HepG2 (cell line): ENCODE measurements at regions not wholly inside any gene's neighbourhood (a gene's known extent, or its start where the extent isn't known, plus 50 kb on each side); places are given as distances from the start of the nearest gene placed in this dataset.

Experiments used
- ATAC-seq: fragments of 200-7000 bp; cut with Tn5 transposase; 3 replicates; pipeline ENCODE4 v1.9.1; 2020; ENCODE audit warnings: mild to moderate bottlenecking, moderate library complexity
- BruUV-seq: library from RNA; stranded (reverse); fragments of 400-500 nt; replicated peaks from 2 replicates; lab custom pipeline; 2021; lab: Mats Ljungman, UMichigan
- CTCF ChIA-PET: fragments of 300-600 bp; formaldehyde crosslinking; extraction: SDS; loops from one replicate; lab custom pipeline; 2021; ENCODE audit warnings: low total read pairs, inconsistent platforms, low intra/inter-chr PET ratio; lab: Yijun Ruan, JAX
- POLR2A ChIA-PET: fragments of 350-600 bp; sonication (Branson Sonifier 250); formaldehyde crosslinking; loops from one replicate; lab custom pipeline; 2020; ENCODE audit warnings: antibody characterized with exemption, inconsistent platforms; lab: Yijun Ruan, JAX
- DNase-seq: peaks from one replicate; pipeline ENCODE4 v3.0.0-alpha.2; 2015; ENCODE audit warnings: low spot score
- FAIRE-seq: peaks from 3 replicates; lab custom pipeline; 2011; peaks lifted over from hg19 to GRCh38; lab: Jason Lieb, UNC
- H2AFZ ChIP-seq: one replicate; pipeline ENCODE4 v1.6.1; 2011; ENCODE audit warnings: low read length, inconsistent platforms
- H3K27ac ChIP-seq: fragments of 300-600 bp; 3 replicates; pipeline ENCODE4 v1.8.0; 2011; ENCODE audit warnings: mixed run types, mild to moderate bottlenecking, mixed read lengths, low read length, inconsistent platforms; ENCODE audit not compliant: insufficient read depth; ENCODE audit errors: extremely low read length
- H3K27me3 ChIP-seq, 2 experiments: fragments of 200-600 bp in 1 of 2; 2 replicates in 1 of 2; 3 replicates in 1 of 2; pipeline versions ENCODE4 v1.6.0 to v1.8.0; 2011; ENCODE audit warnings: low read length in 2 of 2, mild to moderate bottlenecking in 2 of 2, moderate library complexity in 2 of 2, inconsistent platforms in 1 of 2; ENCODE audit not compliant: insufficient read depth in 2 of 2, control insufficient read depth in 1 of 2
- H3K36me3 ChIP-seq, 2 experiments: fragments of 200-600 bp in 1 of 2; replicated peaks in 1 of 2; 2 replicates in 1 of 2; 3 replicates in 1 of 2; pipeline versions ENCODE4 v1.5.1 to v1.8.0; 2011; ENCODE audit warnings: low read length in 2 of 2, inconsistent platforms in 1 of 2; ENCODE audit not compliant: insufficient read depth in 2 of 2, control insufficient read depth in 1 of 2
- H3K4me1 ChIP-seq: 2 replicates; pipeline ENCODE4 v1.5.1; 2012; ENCODE audit warnings: low read length, inconsistent platforms; ENCODE audit not compliant: insufficient read depth
- H3K4me2 ChIP-seq: 2 replicates; pipeline ENCODE4 v1.6.0; 2011; ENCODE audit warnings: low read depth, low read length, inconsistent platforms
- H3K4me3 ChIP-seq, 3 experiments: fragments of 200-600 bp in 1 of 3; sonication (generic), shearing (Covaris generic) in 1 of 3; replicated peaks in 1 of 3; 2 replicates each; pipeline ENCODE4 v1.5.1; 2011 to 2016; ENCODE audit warnings: low read length in 3 of 3, inconsistent platforms in 2 of 3, low read depth in 2 of 3, mild to moderate bottlenecking in 2 of 3, control low read depth in 1 of 3, mixed read lengths in 1 of 3; ENCODE audit not compliant: insufficient read depth in 1 of 3
- H3K79me2 ChIP-seq: one replicate; pipeline ENCODE4 v1.6.1; 2011; ENCODE audit warnings: low read length, inconsistent platforms; ENCODE audit not compliant: insufficient read depth
- H3K9ac ChIP-seq: 2 replicates; pipeline ENCODE4 v1.6.0; 2011; ENCODE audit warnings: mild to moderate bottlenecking, low read depth, low read length, inconsistent platforms; ENCODE audit not compliant: insufficient read depth
- H3K9me3 ChIP-seq: 2 replicates; pipeline ENCODE4 v1.5.1; 2012; ENCODE audit warnings: mild to moderate bottlenecking, low read length
- H4K20me1 ChIP-seq: 2 replicates; pipeline ENCODE4 v1.6.0; 2011; ENCODE audit warnings: inconsistent platforms, mild to moderate bottlenecking, low read length, moderate library complexity; ENCODE audit not compliant: insufficient read depth
- ATRX ChIP-seq: sonication (generic); formaldehyde crosslinking; IDR thresholded peaks from 2 replicates; pipeline ENCODE4 v1.4.0; 2020; ENCODE audit warnings: missing genetic modification reagents, borderline replicate concordance
- CC2D1A ChIP-seq: sonication (generic); formaldehyde crosslinking; IDR thresholded peaks from 2 replicates; pipeline ENCODE4 v1.8.1; 2023; ENCODE audit warnings: mild to moderate bottlenecking, missing genetic modification reagents
- MYNN ChIP-seq: sonication (generic); formaldehyde crosslinking; IDR thresholded peaks from 2 replicates; pipeline ENCODE4 v1.4.0; 2020; ENCODE audit warnings: mild to moderate bottlenecking, low read depth, missing genetic modification reagents
- NPAS2 ChIP-seq: sonication (generic); formaldehyde crosslinking; IDR thresholded peaks from 2 replicates; pipeline ENCODE4 v1.8.0; 2022; ENCODE audit warnings: mild to moderate bottlenecking, missing genetic modification reagents, borderline replicate concordance
- TCF7L2 ChIP-seq: IDR thresholded peaks from 2 replicates; pipeline ENCODE4 v1.6.1; 2011; ENCODE audit warnings: mild to moderate bottlenecking, low read depth, low read length, moderate library complexity
- ZNF136 ChIP-seq: sonication (generic); formaldehyde crosslinking; IDR thresholded peaks from 2 replicates; pipeline ENCODE4 v1.8.1; 2022; ENCODE audit warnings: low read depth, mild to moderate bottlenecking, moderate library complexity, missing genetic modification reagents
- ZNF335 ChIP-seq: sonication (generic); formaldehyde crosslinking; IDR thresholded peaks from 2 replicates; pipeline ENCODE4 v1.4.0; 2020; ENCODE audit warnings: missing genetic modification reagents
- ZNF468 ChIP-seq: sonication (generic); formaldehyde crosslinking; IDR thresholded peaks from 2 replicates; pipeline ENCODE4 v1.8.0; 2022; ENCODE audit warnings: mild to moderate bottlenecking, moderate library complexity, missing genetic modification reagents
- ZNF703 ChIP-seq: sonication (generic); formaldehyde crosslinking; IDR thresholded peaks from 2 replicates; pipeline ENCODE4 v1.5.1; 2020; ENCODE audit warnings: missing genetic modification reagents, mild to moderate bottlenecking, moderate library complexity, borderline replicate concordance
- ZNF878 ChIP-seq: sonication (generic); formaldehyde crosslinking; IDR thresholded peaks from 2 replicates; pipeline ENCODE4 v1.8.1; 2023; ENCODE audit warnings: mild to moderate bottlenecking, missing genetic modification reagents, moderate library complexity
- WGBS: methylation state at CpG from one replicate; pipeline ENCODE4 v1.1.6; 2017; ENCODE audit warnings: low lambda C conversion rate; 5-methylcytosine and 5-hydroxymethylcytosine counted together
- in situ Hi-C: cut with HindIII; loops from 2 replicates; pipeline ENCODE4 v1.10.0; 2017; ENCODE audit warnings: low pct_unique_long_range_greater_than_20kb; ENCODE audit not compliant: extremely low pct_ligation_motif_present
- intact Hi-C: fragments of 100-400 bp; cut with micrococcal nuclease; formaldehyde crosslinking; loops from one replicate; pipeline ENCODE4 v1.10.0; 2022; ENCODE audit not compliant: unreplicated experiment
- TF ChIP-seq, protein P1 (sequence below): fragments of 450-650 bp; IDR thresholded peaks from 2 replicates; pipeline ENCODE4 v1.6.1; 2017; ENCODE audit warnings: mild to moderate bottlenecking
- TF ChIP-seq, protein P2 (sequence below): sonication (generic); formaldehyde crosslinking; IDR thresholded peaks from 2 replicates; pipeline ENCODE4 v1.4.0; 2020; ENCODE audit warnings: mild to moderate bottlenecking, missing genetic modification reagents
- TF ChIP-seq, protein P3 (sequence below): sonication (generic); formaldehyde crosslinking; IDR thresholded peaks from 2 replicates; pipeline ENCODE4 v1.5.0; 2020; ENCODE audit warnings: missing genetic modification reagents, mild to moderate bottlenecking, borderline replicate concordance

DNA sequence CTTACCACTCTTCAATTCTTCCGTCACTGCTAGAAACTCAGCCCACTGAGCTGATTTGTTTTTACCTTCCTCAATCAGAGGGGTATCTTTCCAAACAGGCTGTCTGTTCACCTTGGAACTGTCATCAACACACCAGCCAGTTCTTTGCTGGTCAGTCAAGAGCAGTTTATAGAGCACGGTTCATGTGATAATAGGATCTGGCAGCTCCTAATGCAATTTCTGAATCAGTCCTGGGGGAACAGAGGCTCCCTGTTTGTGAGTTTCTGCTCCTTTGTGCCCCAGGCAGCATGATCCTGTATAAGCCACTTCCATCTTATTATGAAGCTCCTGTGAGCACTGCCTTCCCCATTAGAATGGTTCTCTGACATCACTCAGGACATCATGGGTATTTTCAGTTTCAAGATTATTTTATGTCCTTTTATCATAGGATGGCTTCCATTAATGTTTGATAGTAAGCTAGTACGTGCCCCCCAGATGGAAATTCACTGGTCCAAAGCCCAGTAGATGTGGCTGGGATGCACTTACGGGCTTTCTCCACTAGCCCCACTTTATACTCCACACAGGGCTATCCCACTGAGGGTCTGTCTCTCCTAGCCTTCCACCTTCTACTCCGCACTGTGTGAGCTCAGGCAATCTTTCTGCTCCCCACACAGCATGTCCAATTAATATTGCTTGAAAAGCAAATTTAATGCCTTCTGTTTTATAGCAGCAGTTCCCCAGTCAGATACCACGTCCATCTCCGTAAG, 85.5 kb upstream of the SPIN1 start:
- POLR2A ChIA-PET, result no interaction called here
- Histone ChIP-seq H3K9me3 (no peaks in the 10 kb centered on the region), H3K4me2 (no peak overlapping the region), H3K4me3 (no peak overlapping the region), H4K20me1 (no peaks in the 10 kb centered on the region), H3K27ac (no peak overlapping the region), H3K4me1 (no peaks in the 10 kb centered on the region), H3K9ac (no peak overlapping the region), H2AFZ (no peak overlapping the region), H3K27me3 (peaks cover 2 to 11% of the 10 kb centered on the region in 2 experiments; a peak in 2 of 5 replicates), H3K79me2 (no peaks in the 10 kb centered on the region), H3K36me3 (no peaks in the 10 kb centered on the region)
- ATAC-seq (no peak), FAIRE-seq (no peak), DNase-seq (no peak)
- TF ChIP-seq, protein P1, sequence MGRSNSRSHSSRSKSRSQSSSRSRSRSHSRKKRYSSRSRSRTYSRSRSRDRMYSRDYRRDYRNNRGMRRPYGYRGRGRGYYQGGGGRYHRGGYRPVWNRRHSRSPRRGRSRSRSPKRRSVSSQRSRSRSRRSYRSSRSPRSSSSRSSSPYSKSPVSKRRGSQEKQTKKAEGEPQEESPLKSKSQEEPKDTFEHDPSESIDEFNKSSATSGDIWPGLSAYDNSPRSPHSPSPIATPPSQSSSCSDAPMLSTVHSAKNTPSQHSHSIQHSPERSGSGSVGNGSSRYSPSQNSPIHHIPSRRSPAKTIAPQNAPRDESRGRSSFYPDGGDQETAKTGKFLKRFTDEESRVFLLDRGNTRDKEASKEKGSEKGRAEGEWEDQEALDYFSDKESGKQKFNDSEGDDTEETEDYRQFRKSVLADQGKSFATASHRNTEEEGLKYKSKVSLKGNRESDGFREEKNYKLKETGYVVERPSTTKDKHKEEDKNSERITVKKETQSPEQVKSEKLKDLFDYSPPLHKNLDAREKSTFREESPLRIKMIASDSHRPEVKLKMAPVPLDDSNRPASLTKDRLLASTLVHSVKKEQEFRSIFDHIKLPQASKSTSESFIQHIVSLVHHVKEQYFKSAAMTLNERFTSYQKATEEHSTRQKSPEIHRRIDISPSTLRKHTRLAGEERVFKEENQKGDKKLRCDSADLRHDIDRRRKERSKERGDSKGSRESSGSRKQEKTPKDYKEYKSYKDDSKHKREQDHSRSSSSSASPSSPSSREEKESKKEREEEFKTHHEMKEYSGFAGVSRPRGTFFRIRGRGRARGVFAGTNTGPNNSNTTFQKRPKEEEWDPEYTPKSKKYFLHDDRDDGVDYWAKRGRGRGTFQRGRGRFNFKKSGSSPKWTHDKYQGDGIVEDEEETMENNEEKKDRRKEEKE, result no peak
- TF ChIP-seq, protein P2, sequence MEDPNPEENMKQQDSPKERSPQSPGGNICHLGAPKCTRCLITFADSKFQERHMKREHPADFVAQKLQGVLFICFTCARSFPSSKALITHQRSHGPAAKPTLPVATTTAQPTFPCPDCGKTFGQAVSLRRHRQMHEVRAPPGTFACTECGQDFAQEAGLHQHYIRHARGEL (CRISPR knock-in tag), result no peak
- no peak for TF ChIP-seq ZNF703 (CRISPR knock-in tag)
- TF ChIP-seq, protein P3, sequence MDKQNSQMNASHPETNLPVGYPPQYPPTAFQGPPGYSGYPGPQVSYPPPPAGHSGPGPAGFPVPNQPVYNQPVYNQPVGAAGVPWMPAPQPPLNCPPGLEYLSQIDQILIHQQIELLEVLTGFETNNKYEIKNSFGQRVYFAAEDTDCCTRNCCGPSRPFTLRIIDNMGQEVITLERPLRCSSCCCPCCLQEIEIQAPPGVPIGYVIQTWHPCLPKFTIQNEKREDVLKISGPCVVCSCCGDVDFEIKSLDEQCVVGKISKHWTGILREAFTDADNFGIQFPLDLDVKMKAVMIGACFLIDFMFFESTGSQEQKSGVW (CRISPR knock-in tag), result no peak
- TF ChIP-seq NPAS2 (CRISPR knock-in tag), result no peak
- no peak for TF ChIP-seq MYNN (CRISPR knock-in tag)
- no peak for TF ChIP-seq ZNF878
- TF ChIP-seq ZNF136 (CRISPR knock-in tag), result no peak
- no peak for TF ChIP-seq ZNF335 (CRISPR knock-in tag)
- TF ChIP-seq CC2D1A (CRISPR knock-in tag), result no peak
- TF ChIP-seq ZNF468 (CRISPR knock-in tag), result no peak
- no peak for TF ChIP-seq ATRX (CRISPR knock-in tag)
- no peak for TF ChIP-seq TCF7L2
- in situ Hi-C loops, result no loop called here
- CTCF ChIA-PET, result no interaction called here
- 4% methylated on average over 7 of the region's 7 CpGs for WGBS
- BruUV-seq, result no TSS peak
- intact Hi-C loops, result no loop called here
